ENCODE measurements at regions not wholly inside any gene's neighbourhood (a gene's known extent, or its start where the extent isn't known, plus 50 kb on each side); places are given as distances from the start of the nearest gene placed in this dataset.

- Histone ChIP-seq H4K8ac (ENCODE audit: extremely low read depth, insufficient read depth, low read length) (no peak overlapping the region), H3K14ac (ENCODE audit: insufficient read length) (no peak overlapping the region), H2BK15ac (ENCODE audit: low read length) (no peak overlapping the region), H3K9ac (replicated peaks in 1 of 4; ENCODE audit: extremely low read depth in 1 of 4, low read depth in 3 of 4, low read length in 3 of 4) (no peak overlapping the region), H2BK120ac (replicated peaks; ENCODE audit: low read depth, low read length) (no peak overlapping the region), H3K56ac (replicated peaks; ENCODE audit: insufficient read length, low read depth, low read length) (no peak overlapping the region), H3K4me3 (ENCODE audit: extremely low read depth in 1 of 4, insufficient read depth in 2 of 4, low read depth in 3 of 4, low read length in 4 of 4) (no peak overlapping the region), H2BK5ac (ENCODE audit: low read depth, low read length) (no peak overlapping the region), H3K23me2 (ENCODE audit: low read depth, low read length) (no peaks in the 10 kb centered on the region), H3K27ac (ENCODE audit: low read depth, low read length) (no peak overlapping the region), H3K79me1 (ENCODE audit: low read depth, low read length) (no peaks in the 10 kb centered on the region), H4K5ac (ENCODE audit: insufficient read length, low read depth, low read length) (no peak overlapping the region), H2AK5ac (ENCODE audit: low read depth, low read length) (no peak overlapping the region), H2AFZ (ENCODE audit: low read length) (no peak overlapping the region), H2BK20ac (ENCODE audit: low read length) (no peak overlapping the region), H3K18ac (ENCODE audit: extremely low read depth, low read length) (no peak overlapping the region), H3K23ac (ENCODE audit: insufficient read length) (no peak overlapping the region), H2BK12ac (ENCODE audit: low read depth, low read length) (no peak overlapping the region), H3K4ac (replicated peaks; ENCODE audit: insufficient read length, low read depth, low read length) (no peak overlapping the region), H4K91ac (replicated peaks; ENCODE audit: insufficient read length, low read length) (no peak overlapping the region), H3K27me3 (replicated peaks in 1 of 4; ENCODE audit: control insufficient read depth in 3 of 4, extremely low read depth in 1 of 4, insufficient read depth in 3 of 4, low read length in 3 of 4) (no peaks in the 10 kb centered on the region), H3K4me2 (ENCODE audit: insufficient read depth in 1 of 2, low read depth in 2 of 2, low read length in 2 of 2) (no peak overlapping the region), H3K4me1 (replicated peaks in 1 of 4; ENCODE audit: control insufficient read depth in 3 of 4, insufficient read depth in 4 of 4, low read length in 3 of 4) (no peaks in the 10 kb centered on the region), H3K36me3 (ENCODE audit: control insufficient read depth in 2 of 4, insufficient read depth in 4 of 4, low read length in 3 of 4) (no peaks in the 10 kb centered on the region), H3K79me2 (ENCODE audit: control insufficient read depth in 1 of 2, insufficient read depth in 2 of 2, low read length in 2 of 2) (no peaks in the 10 kb centered on the region), H4K20me1 (replicated peaks in 1 of 2; ENCODE audit: control insufficient read depth in 1 of 2, insufficient read depth in 2 of 2, low read length in 2 of 2) (no peaks in the 10 kb centered on the region), H3K9me3 (ENCODE audit: insufficient read depth in 2 of 2, low read depth in 1 of 2, low read length in 1 of 2) (no peaks in the 10 kb centered on the region)
- FAIRE-seq: no peak
- TF ChIP-seq BCL11A (IDR thresholded peaks at IDR 0.05; ENCODE audit: low read depth in 2 of 2, low read length in 2 of 2) (no peak), CHD1 (IDR thresholded peaks at IDR 0.05; ENCODE audit: low read depth, low read length) (no peak), NANOG (IDR thresholded peaks at IDR 0.05; ENCODE audit: insufficient read depth, low read depth, low read length, poor library complexity, severe bottlenecking) (no peak), TEAD4 (IDR thresholded peaks at IDR 0.05; ENCODE audit: low read depth, low read length) (no peak), E2F6 (IDR thresholded peaks at IDR 0.05) (no peak), RXRA (IDR thresholded peaks at IDR 0.05; ENCODE audit: insufficient read depth, low read depth, low read length) (no peak), KDM1A (IDR thresholded peaks at IDR 0.05; ENCODE audit: borderline replicate concordance, low read length) (no peak), CHD2 (IDR thresholded peaks at IDR 0.05; ENCODE audit: low read length) (no peak), SAP30 (IDR thresholded peaks at IDR 0.05; ENCODE audit: insufficient read depth, insufficient replicate concordance, low read length) (no peak)
- no peak for DNase-seq (ENCODE audit: low read depth in 1 of 2, low spot score in 2 of 2)
- 89% methylated on average over 1 of the region's 1 CpG; no CpG with 5 or more reads in 1 of the 2 experiments for WGBS, 2 experiments (ENCODE audit: extremely low coverage in 1 of 2, insufficient coverage in 1 of 2, insufficient read length in 1 of 2, insufficient replicate concordance in 2 of 2, low coverage in 1 of 2, low lambda C conversion rate in 2 of 2, missing lambda C conversion rate in 1 of 2)
- CTCF ChIA-PET (ENCODE audit: partially characterized antibody): interaction anchor here (0.6 kb wide), 1 partner anchor 1061 kb away, joined by 4 read pairs; no protein-coding TSS in a partner anchor
- POLR2A ChIA-PET (ENCODE audit: partially characterized antibody): no interaction called here
These were observed 71.6 kb upstream of the SLC4A4 start for GRCh38 chr4:71267244-71267643.
